Dendritic cell treated with granulocyte-macrophage colony-stimulating factor and Interleukin-4, amounts not matched to agents 40 ng/mL and 50 ng/mL, for 4 days (primary cell): ENCODE measurements at regions not wholly inside any gene's neighbourhood (a gene's known extent, or its start where the extent isn't known, plus 50 kb on each side); places are given as distances from the start of the nearest gene placed in this dataset.
"Not testable (repeated sequence)": the region's sequence is repeated elsewhere in the genome, so short reads cannot be mapped to it uniquely, and the experiment has no call there.

Source experiments
- H3K27ac Mint-ChIP-seq: one replicate; pipeline ENCODE4 v1.8.0; 2022; ENCODE audit warnings: mild to moderate bottlenecking, mixed read lengths
- H3K27me3 Mint-ChIP-seq: one replicate; pipeline ENCODE4 v1.8.0; 2022; ENCODE audit warnings: mild to moderate bottlenecking, mixed read lengths
- H3K36me3 Mint-ChIP-seq: one replicate; pipeline ENCODE4 v1.8.0; 2022; ENCODE audit warnings: low read depth, mixed read lengths
- H3K4me1 Mint-ChIP-seq: one replicate; pipeline ENCODE4 v1.8.0; 2022; ENCODE audit warnings: low read depth, mixed read lengths
- H3K4me3 Mint-ChIP-seq: one replicate; pipeline ENCODE4 v1.8.0; 2022; ENCODE audit warnings: mild to moderate bottlenecking, moderate library complexity, mixed read lengths
- H3K9me3 Mint-ChIP-seq: one replicate; pipeline ENCODE4 v1.8.0; 2022; ENCODE audit warnings: mixed read lengths
- intact Hi-C: fragments of 100-400 bp; cut with micrococcal nuclease; formaldehyde crosslinking; loops from one replicate; pipeline ENCODE4 v1.15.0; 2022

- Mint-ChIP-seq H3K4me3 (no peak overlapping the region), H3K36me3 (no peaks in the 10 kb centered on the region)
Observed at GRCh38 chr5:126137891-126138280, 285.3 kb upstream of the GRAMD2B start.

GRCh38 chr5:126138281-126138931, 284.8 kb upstream of the GRAMD2B start:
- no peaks in the 10 kb centered on the region for H3K27me3 Mint-ChIP-seq
- no peak overlapping the region for H3K4me3 Mint-ChIP-seq
- H3K4me1 Mint-ChIP-seq: no peaks in the 10 kb centered on the region
- H3K9me3 Mint-ChIP-seq: peaks cover 30% of the 10 kb centered on the region
- H3K36me3 Mint-ChIP-seq: no peaks in the 10 kb centered on the region
- intact Hi-C loops: no loop called here
- H3K27ac Mint-ChIP-seq: no peak overlapping the region

More at GRCh38 chr5:126137891-126138280, 285.3 kb upstream of the GRAMD2B start:
- H3K27me3 Mint-ChIP-seq: no peaks in the 10 kb centered on the region
- peaks cover 35% of the 10 kb centered on the region for H3K9me3 Mint-ChIP-seq
- H3K4me1 Mint-ChIP-seq: no peaks in the 10 kb centered on the region
- intact Hi-C loops: no loop called here
- no peak overlapping the region for H3K27ac Mint-ChIP-seq

- intact Hi-C loops: no loop called here
- Mint-ChIP-seq H3K9me3 (peaks cover 23% of the 10 kb centered on the region), H3K4me3 (no peak overlapping the region), H3K27ac (no peak overlapping the region), H3K36me3 (no peaks in the 10 kb centered on the region), H3K27me3 (no peaks in the 10 kb centered on the region), H3K4me1 (no peaks in the 10 kb centered on the region)
Observed at GRCh38 chr5:126139086-126139485, 284.1 kb upstream of the GRAMD2B start.

DNA sequence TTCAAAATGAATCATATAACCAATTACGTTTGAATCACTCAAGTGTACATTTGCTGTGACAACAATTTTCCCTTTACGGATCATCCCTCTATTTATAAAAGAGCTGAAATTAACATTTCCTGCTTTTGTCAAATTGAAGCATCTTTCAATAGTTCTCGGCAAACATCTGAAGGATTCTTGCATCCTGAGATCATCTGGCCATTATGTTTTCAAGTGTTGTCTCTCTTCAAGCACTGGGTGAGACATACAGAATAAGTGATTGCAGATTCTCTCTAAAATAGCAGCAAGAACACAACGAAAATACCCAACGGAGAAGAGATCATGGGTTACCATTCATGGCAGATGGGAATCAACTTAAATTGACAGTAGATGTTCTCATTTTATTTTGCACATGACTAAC, 283.4 kb upstream of the GRAMD2B start:
- Mint-ChIP-seq H3K36me3 (no peaks in the 10 kb centered on the region), H3K9me3 (peaks cover 16% of the 10 kb centered on the region), H3K4me1 (no peaks in the 10 kb centered on the region), H3K27me3 (no peaks in the 10 kb centered on the region), H3K4me3 (no peak overlapping the region), H3K27ac (no peak overlapping the region)
- intact Hi-C loops: no loop called here

DNA sequence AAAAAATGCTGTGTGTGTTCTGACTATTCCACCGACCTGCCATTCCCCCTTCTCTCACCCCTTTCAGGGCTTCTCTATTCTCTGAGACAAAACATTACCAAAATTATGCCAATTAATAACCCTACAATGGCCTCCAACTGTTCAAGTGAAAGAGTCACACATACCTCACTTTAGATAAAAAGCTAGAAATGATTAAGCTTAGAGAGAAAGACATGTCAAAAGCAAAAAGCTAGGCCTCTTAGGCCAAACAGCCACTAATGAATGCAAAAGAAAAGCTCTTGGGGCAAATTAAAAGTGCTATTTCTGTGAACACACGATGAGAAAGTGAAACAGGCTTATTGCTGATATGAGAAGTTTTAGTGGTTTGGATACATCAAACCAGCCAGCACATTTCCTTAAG, 279.6 kb upstream of the GRAMD2B start:
- Mint-ChIP-seq H3K4me1 (no peaks in the 10 kb centered on the region), H3K4me3 (no peak overlapping the region), H3K9me3 (peaks cover 9% of the 10 kb centered on the region), H3K27ac (no peak overlapping the region), H3K36me3 (no peaks in the 10 kb centered on the region), H3K27me3 (no peaks in the 10 kb centered on the region)
- intact Hi-C loops: no loop called here

GRCh38 chr5:126150319-126150718, 272.9 kb upstream of the GRAMD2B start:
- intact Hi-C loops, H3K4me3 Mint-ChIP-seq, H3K36me3 Mint-ChIP-seq, H3K27ac Mint-ChIP-seq, H3K27me3 Mint-ChIP-seq, H3K4me1 Mint-ChIP-seq: not testable (repeated sequence)
- peaks cover 31% of the 10 kb centered on the region for H3K9me3 Mint-ChIP-seq

- intact Hi-C loops, H3K27me3 Mint-ChIP-seq, H3K27ac Mint-ChIP-seq, H3K4me3 Mint-ChIP-seq, H3K36me3 Mint-ChIP-seq, H3K4me1 Mint-ChIP-seq: not testable (repeated sequence)
- H3K9me3 Mint-ChIP-seq: peaks cover 75% of the 10 kb centered on the region
Observed at GRCh38 chr5:126155298-126155697, 267.9 kb upstream of the GRAMD2B start.

DNA sequence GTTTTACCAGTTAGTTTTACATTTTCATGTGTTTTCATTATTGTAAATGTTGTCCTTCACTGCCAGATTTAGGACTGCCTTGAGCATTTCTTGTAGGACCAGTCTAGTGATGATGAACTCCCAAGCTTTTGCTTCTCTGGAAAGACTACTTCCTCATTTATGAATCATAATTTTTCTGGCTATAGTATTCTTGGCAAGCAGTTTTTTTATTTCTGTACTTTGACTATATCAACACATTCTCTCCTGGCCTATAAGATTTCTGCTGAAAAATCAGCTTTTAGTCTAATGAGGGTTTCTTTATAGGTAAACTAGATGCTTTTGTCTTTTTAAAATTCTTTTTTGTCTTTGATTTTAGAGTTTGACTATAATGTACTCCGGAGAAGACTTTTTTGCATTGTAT, 256.8 kb upstream of the GRAMD2B start:
- Mint-ChIP-seq H3K27ac (no peak overlapping the region), H3K36me3 (no peaks in the 10 kb centered on the region)

GRCh38 chr5:126168785-126169184, 254.4 kb upstream of the GRAMD2B start:
- intact Hi-C loops: no loop called here
- Mint-ChIP-seq H3K36me3 (no peaks in the 10 kb centered on the region), H3K4me1 (no peaks in the 10 kb centered on the region), H3K27me3 (no peaks in the 10 kb centered on the region), H3K9me3 (peaks cover 70% of the 10 kb centered on the region), H3K4me3 (no peak overlapping the region), H3K27ac (no peak overlapping the region)

More for the DNA sequence above, 256.8 kb upstream of the GRAMD2B start:
- no peaks in the 10 kb centered on the region for H3K4me1 Mint-ChIP-seq
- H3K9me3 Mint-ChIP-seq: peaks cover 46% of the 10 kb centered on the region
- intact Hi-C loops: no loop called here
- H3K27me3 Mint-ChIP-seq: no peaks in the 10 kb centered on the region
- no peak overlapping the region for H3K4me3 Mint-ChIP-seq

DNA sequence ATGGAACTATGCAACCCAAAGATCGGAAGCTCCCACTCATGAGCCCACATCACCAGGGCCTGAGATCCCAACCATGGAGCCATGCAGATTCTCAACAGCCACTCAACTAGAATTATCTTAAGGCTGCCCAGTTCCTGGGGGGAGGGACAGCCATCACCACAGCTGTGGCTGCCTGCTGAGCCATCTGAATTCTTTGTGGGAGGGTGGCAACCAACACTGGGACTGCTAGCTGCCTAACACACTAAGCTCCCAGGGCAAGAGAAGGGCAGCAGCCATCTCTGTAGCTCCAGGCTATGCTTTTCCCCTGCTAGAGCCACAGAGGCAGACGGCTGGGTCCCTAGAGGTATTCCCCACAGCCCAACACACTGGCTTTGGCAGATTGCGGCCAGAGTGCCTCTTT, 251.3 kb upstream of the GRAMD2B start:
- Mint-ChIP-seq H3K27me3 (no peaks in the 10 kb centered on the region), H3K9me3 (peaks cover 78% of the 10 kb centered on the region), H3K4me1 (no peaks in the 10 kb centered on the region), H3K4me3 (no peak overlapping the region), H3K27ac (no peak overlapping the region), H3K36me3 (no peaks in the 10 kb centered on the region)
- intact Hi-C loops: no loop called here

DNA sequence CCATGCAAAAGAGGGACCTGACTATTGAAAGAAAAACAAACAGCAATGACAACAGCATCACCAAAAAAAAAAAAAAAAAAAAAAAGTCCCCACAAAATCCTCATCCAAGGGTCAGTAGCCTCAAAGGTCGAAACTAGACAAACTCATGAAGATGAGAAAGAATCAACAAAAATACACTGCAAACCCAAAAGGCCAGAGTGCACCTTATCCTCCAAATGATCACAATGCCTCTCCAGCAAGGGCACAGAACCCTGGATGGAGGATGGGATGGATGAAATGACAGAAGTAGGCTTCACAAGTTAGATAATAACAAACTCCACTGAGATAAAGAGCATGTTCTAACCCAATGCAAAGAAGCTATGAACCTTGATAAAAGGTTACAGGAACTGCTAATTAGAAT, 250.4 kb upstream of the GRAMD2B start:
- Mint-ChIP-seq H3K27ac (no peak overlapping the region), H3K36me3 (no peaks in the 10 kb centered on the region)
- intact Hi-C loops: no loop called here

GRCh38 chr5:126178521-126178920, 244.7 kb upstream of the GRAMD2B start:
- H3K4me1 Mint-ChIP-seq: no peaks in the 10 kb centered on the region
- H3K36me3 Mint-ChIP-seq: no peaks in the 10 kb centered on the region
- intact Hi-C loops: no loop called here
- no peak overlapping the region for H3K27ac Mint-ChIP-seq
- peaks cover 58% of the 10 kb centered on the region for H3K9me3 Mint-ChIP-seq
- H3K4me3 Mint-ChIP-seq: no peak overlapping the region
- no peaks in the 10 kb centered on the region for H3K27me3 Mint-ChIP-seq

More for the DNA sequence above, 250.4 kb upstream of the GRAMD2B start:
- Mint-ChIP-seq H3K27me3 (no peaks in the 10 kb centered on the region), H3K4me1 (no peaks in the 10 kb centered on the region), H3K9me3 (peaks cover 72% of the 10 kb centered on the region), H3K4me3 (no peak overlapping the region)

DNA sequence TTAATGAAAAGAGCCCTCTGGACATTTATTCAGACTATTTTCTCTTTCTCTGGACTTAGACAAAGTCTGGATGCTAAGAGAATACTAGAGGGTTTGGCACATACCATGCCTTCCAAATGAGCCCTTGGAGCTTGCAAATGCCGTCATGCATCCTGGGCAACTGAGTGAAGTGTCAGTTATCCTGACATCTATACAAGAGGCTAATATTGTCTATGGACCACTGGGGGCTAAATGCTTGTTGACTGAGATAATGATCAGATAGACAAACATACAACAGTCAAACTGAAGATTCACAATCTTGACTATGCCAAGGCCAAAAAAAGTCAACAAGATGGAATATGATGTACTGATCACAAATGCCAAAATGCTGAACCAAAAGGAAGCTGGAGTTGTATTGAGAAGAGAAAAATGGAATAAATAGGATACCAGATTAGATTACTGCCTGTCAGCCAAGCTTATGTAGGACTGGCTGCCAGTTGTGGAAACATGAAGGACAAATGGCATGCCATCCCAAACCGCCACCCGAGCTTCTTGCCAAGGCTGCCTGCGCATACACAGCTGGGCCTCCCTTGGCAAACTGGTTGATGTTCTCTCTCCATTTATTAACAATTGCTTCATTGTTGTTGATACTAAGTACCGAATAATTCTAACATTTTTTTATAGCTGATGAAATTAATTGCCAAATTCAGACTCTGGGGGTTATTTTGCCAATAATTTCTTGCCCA, 240.1 kb upstream of the GRAMD2B start:
- Mint-ChIP-seq H3K27me3 (no peaks in the 10 kb centered on the region), H3K4me1 (no peaks in the 10 kb centered on the region), H3K36me3 (no peaks in the 10 kb centered on the region), H3K9me3 (peaks cover 40% of the 10 kb centered on the region), H3K4me3 (no peak overlapping the region), H3K27ac (no peak overlapping the region)
- intact Hi-C loops: no loop called here

- Mint-ChIP-seq H3K4me3 (no peak overlapping the region), H3K36me3 (no peaks in the 10 kb centered on the region), H3K27me3 (no peaks in the 10 kb centered on the region), H3K4me1 (no peaks in the 10 kb centered on the region), H3K27ac (no peak overlapping the region), H3K9me3 (peaks cover 40% of the 10 kb centered on the region)
- intact Hi-C loops: no loop called here
Observed at GRCh38 chr5:126184474-126184873, 238.7 kb upstream of the GRAMD2B start.

DNA sequence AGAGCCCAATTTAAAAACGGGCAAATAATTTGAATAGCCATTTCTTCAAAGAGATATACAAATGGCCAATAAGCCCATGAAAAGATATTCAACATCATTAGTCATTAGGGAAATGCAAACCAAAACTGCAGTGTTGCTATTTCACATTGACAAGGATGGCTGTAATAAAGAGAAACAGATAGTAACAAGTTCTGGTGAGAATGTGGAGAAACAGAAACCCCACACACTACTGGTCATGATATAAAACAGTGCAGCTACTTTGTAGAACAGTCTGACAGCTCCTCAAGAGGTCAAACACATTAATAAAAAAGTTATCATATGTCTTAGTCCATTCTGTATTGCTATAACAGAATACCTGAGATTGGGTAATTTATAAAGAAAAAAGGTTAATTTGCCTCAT, 237.0 kb upstream of the GRAMD2B start:
- no peaks in the 10 kb centered on the region for H3K4me1 Mint-ChIP-seq
- intact Hi-C loops: no loop called here
- H3K4me3 Mint-ChIP-seq: no peak overlapping the region
- no peak overlapping the region for H3K27ac Mint-ChIP-seq
- no peaks in the 10 kb centered on the region for H3K27me3 Mint-ChIP-seq
- no peaks in the 10 kb centered on the region for H3K36me3 Mint-ChIP-seq
- H3K9me3 Mint-ChIP-seq: peaks cover 37% of the 10 kb centered on the region
